Muscle of arm (tissue), 1 donor: ENCODE measurements at regions not wholly inside any gene's neighbourhood (a gene's known extent, or its start where the extent isn't known, plus 50 kb on each side); places are given as distances from the start of the nearest gene placed in this dataset.

Experiments used
- DNase-seq: peaks from one replicate; pipeline ENCODE4 v3.0.0-alpha.2; 2013

DNA sequence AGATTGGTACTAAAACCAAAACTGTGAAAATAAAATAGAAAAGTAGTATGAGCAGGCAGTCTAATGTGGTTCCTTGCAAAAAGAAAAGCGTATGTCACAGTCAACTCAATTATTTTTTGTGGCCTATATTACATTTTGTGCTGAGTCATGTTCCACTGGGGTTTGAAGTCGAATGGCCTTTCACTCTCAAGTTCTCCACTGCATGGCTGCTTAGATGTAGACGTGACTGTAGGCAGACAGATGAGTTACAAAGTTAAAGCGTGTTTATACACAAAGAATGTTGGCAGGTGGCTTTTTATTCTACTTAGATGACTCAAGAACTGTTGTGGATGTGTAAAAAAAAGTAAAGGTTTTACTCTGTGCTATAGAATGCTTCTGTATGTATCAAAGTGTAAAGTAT lies 133.9 kb downstream of the SLITRK6 start:
- no peak for DNase-seq

GRCh38 chr13:85663856-85664255 lies 135.4 kb downstream of the SLITRK6 start:
- DNase-seq = no peak

GRCh38 chr13:85662186-85662585 lies 137.0 kb downstream of the SLITRK6 start:
- DNase-seq = peak; percentile 60

DNA sequence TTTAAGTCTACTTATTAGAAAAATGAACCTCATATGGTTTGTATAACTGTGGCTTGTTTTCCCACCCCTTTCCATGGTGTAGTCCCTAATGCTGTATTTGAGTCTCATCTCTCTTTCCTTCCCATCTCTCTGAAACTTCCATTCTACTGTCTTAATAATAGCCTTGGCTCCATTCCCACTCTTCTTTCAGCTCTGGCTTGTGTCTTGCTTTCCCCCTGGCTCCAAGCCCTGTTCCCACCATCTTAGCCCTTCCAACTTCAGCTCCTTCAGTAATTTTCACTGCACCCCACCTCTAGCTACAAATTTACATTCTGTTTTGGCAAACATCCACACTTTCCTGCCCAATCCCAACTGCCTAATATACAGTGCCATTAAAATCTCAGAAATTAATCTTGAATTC lies 137.5 kb downstream of the SLITRK6 start:
- DNase-seq = peak; percentile 84

- no peak for DNase-seq
Observed at GRCh38 chr13:85659493-85659892, 139.7 kb downstream of the SLITRK6 start.

- no peak for DNase-seq
Observed at GRCh38 chr13:85657942-85658341, 141.3 kb downstream of the SLITRK6 start.

DNA sequence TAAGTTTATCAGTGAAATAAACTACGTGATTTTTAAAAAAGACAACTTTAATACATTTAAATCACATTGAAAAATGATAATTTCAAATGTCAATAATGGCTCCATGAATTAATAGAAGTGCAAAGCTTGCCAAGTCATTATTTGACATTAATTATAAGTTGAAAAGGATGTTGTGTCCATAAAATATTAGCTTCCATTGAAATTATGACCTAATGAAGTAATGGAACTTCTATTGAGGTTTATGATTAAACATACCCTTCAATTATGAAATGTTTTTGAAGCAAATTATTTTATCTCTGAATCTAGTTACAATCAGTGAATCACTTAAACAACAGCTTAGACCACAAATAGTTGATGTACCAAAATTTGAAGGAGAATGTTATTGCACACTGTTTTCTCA lies 144.2 kb downstream of the SLITRK6 start:
- DNase-seq = no peak

DNA sequence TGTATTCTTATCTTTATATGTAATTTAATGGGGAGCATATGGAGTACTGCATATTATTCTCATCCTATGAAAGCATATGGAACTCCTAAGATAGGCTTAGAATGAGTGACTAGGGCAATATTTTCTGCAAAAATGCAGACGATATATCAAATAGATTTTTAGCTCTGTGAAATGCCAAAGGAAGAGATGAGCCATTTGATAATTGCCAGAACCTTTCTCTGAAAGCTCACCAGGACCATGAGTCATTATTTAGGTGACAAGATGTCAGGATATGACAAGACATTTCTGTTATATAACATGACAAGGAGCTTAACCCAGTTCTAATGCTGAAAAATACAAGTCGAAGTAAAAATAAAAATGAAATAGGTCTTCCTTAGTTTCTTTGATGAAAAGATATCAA lies 145.0 kb downstream of the SLITRK6 start:
- no peak for DNase-seq

GRCh38 chr13:85653681-85654080 lies 145.5 kb downstream of the SLITRK6 start:
- DNase-seq = no peak

DNA sequence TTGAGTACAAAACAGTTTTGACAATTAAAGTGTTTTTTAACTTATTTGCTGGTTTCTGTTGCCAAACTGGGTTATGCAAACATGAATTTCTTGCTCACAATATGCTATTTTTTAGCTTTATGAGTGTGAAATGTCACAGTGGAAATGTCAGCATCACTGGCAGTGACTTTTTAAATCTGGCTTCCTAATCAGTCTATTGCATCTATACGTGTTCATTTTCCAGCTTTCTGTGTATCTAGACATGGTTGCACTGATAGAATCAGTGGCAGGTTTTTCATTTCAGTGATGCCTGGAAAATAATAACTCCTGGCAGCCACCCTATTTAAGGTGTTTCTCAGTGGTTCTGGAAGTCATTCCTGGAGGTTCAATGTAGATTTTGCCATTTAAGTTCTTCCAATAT lies 146.7 kb downstream of the SLITRK6 start:
- DNase-seq = no peak

DNA sequence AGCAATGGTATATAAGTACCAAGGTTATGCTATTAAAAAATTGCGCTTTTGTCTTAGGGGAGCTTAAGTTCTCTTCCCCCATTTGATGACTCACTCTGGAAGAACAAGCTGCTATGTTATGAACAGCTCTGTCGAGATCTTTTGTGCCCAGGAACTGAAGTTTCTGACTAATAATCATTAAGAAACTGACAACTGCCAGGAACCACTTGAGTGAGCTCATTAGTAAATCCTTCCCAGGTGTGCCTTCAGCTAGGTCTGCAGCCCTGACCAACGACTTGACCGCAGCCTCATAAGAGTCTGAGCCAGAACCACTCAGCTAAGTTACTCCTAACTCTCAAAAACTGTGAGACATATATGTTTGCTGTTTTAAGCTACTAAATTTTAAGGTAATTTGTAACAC lies 147.8 kb downstream of the SLITRK6 start:
- no peak for DNase-seq

DNA sequence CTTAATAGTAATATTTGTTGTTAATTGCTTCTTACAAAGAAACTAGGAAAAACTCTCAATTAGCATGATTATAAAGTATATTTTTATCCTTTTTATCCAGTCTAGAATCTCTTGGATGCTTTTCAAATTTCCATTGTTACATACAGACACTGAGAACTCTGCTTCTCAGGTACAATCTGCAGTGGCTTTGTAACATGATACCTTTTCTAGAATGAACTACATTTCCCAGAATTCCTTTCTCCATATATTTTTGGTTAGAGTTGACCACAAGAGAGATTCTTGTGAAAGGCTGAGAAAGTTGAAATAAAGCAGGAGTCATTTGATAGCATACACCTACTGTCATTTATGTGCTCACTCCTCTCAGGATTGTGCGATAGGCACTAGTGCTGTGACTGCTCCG lies 148.6 kb downstream of the SLITRK6 start:
- DNase-seq = no peak

- no peak for DNase-seq
Observed at GRCh38 chr13:85640727-85641126, 158.5 kb downstream of the SLITRK6 start.

DNA sequence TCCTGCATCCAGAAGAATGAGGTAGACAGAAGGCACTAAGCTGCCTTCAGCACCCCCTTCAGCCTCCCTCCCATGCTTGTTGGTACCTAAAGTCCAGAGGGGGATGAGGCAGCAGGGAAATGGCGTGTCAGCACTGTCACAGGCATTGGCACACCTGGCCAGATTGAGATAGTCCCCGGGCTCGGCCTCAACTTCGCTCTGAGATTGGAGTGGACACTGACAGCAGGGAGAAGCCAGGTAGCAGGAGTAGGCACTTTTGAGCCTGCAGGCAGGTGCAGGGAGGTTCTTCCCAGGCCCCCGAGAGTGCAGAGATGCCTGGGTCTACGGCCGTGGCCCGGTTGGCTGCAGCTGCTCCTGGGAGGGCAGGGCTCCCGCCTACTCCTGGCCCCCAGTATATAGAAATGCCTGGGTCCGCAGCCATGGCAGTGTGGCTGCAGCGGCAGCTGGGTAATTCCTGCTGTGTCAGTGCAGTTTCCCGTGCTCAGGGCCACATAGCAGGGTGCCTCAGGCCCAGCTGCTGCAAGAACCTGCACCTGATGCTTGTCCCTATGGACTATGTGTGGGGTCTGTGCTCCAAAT lies 160.3 kb downstream of the SLITRK6 start:
- no peak for DNase-seq

GRCh38 chr13:85638265-85638664 lies 161.0 kb downstream of the SLITRK6 start:
- no peak for DNase-seq

GRCh38 chr13:85632526-85633195 lies 166.6 kb downstream of the SLITRK6 start:
- DNase-seq = peak; percentile 27

GRCh38 chr13:85631801-85632200 lies 167.4 kb downstream of the SLITRK6 start:
- DNase-seq = peak; percentile 7

DNA sequence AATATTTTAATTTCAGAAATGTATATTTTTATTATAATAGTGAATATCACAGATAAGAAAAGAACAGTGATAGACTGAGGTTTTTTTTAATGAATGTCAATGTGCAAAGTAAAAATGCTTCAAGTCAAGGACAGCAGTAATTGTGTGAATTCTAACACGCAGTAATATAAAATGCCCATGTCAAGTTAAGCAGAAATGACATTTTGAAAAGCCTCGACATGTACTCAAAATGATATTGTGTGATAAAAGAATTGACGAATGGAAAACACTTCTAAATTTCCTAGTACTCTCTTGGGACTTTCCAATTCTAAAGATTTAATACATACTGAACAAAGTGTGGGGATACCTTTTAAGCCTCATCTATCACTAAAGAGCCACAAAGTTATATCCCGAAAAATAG lies 172.6 kb downstream of the SLITRK6 start:
- no peak for DNase-seq

DNA sequence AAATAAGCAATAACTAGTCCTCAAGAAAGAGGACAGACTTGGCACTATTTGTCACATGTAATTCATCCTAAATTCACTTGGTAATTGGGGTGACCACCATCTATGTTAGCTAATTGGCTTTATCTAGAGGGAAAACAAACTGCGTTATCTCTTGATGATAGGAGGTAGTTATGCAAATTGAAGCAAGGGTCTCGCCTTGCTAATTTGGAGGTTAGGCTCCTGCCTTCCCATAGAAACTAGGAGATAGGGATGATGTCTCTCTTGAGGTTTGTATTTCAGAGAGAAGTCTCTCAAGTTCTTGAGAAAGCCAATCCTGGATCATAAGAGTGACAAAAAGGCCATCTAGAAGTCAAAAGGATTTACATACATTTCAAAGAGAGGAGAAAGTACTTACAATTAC lies 179.9 kb downstream of the SLITRK6 start:
- no peak for DNase-seq

DNA sequence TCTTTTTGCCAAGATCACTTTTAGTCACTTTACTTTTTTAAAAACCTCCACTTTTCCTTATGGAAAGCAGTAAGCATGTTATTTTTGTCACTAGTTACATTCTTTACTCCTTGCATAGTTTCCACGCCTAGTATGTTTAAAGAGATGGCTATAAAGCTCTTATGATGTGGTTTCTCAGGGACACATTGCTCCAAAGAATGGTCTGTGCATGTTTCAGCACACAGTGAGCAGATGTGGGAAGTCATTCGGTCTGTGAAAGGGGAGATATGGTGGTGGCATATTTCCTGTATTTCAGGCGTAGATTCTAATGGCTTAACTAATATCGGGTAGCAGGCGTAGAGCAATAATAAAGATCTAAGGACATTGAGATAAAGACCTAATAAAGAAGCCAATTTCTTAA lies 180.7 kb downstream of the SLITRK6 start:
- DNase-seq = no peak

DNA sequence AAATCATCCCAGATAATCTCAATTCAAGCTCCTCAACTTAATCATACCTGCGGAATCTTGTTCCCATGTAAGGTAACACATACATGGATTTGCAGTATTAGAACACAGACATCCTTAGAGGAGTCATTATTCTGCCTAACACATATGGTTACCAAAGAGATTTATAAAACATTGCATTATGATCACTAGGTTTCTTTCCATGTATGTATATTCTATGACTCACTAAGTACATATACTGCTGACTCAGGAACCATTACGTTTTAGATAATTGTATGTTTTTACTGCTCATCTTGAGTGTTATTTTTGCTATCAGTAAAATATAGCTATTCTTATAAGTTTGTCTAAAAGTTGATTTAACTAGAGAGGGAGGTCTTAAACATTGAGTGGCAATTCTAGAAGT lies 182.9 kb downstream of the SLITRK6 start:
- DNase-seq = no peak

- no peak for DNase-seq
Observed at GRCh38 chr13:85615031-85615430, 184.2 kb downstream of the SLITRK6 start.

- no peak for DNase-seq
Observed at GRCh38 chr13:85610024-85610423, 189.2 kb downstream of the SLITRK6 start.

DNA sequence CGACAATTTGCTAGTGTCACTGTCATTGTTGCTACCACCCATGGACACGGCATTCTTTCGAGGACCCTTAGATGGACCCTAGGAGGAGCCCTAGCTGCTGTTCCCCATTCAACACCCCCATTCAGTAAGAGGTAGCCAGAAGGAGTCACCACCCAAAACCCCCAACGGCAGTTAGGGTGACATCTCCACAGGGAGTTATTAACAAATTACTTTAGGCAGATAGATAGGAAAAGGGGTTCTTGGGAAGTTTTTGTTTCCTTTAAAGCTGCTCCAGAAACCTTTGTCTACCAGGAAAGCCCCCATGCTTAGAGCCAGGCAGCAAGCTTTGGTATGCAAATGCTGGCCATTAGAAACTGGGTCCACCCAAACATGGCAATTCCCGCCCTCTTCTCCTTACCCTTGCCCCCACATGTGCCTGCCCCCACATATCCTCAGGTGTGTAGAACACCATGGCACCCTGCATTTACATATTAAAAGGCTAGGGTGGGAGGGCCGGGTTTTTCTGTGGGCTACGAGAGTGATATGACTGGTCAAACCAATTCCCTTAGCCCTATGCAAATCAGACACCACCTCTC lies 190.9 kb downstream of the SLITRK6 start:
- DNase-seq = no peak
